Liver (tissue), 3 donors: ENCODE measurements at regions not wholly inside any gene's neighbourhood (a gene's known extent, or its start where the extent isn't known, plus 50 kb on each side); places are given as distances from the start of the nearest gene placed in this dataset.

ENCODE experiments used
- CTCF ChIP-seq: fragments of 150-350 bp; IDR thresholded peaks from 2 replicates; pipeline ENCODE4 v1.5.1; 2017; ENCODE audit warnings: improper control_type of control experiment, low read depth, low read length; ENCODE audit not compliant: missing input control
- EGR1 ChIP-seq, 2 donors: IDR thresholded peaks; 2 replicates each; pipeline ENCODE4 v1.6.1; 2016 to 2018; ENCODE audit warnings: antibody characterized with exemption in 2 of 2, low read depth in 2 of 2
- GABPA ChIP-seq, 2 donors: IDR thresholded peaks in 1 of 2; conservative IDR thresholded peaks in 1 of 2; 2 replicates each; pipeline ENCODE4 v1.6.1; 2016; ENCODE audit warnings: antibody characterized with exemption in 2 of 2, mild to moderate bottlenecking in 1 of 2, moderate library complexity in 1 of 2
- JUND ChIP-seq, 2 donors: IDR thresholded peaks; 2 replicates each; pipeline ENCODE4 v1.6.1; 2016; ENCODE audit warnings: antibody characterized with exemption in 2 of 2
- RAD21 ChIP-seq, 2 donors: IDR thresholded peaks; 2 replicates each; pipeline ENCODE4 v1.6.1; 2016; ENCODE audit warnings: antibody characterized with exemption in 2 of 2, mild to moderate bottlenecking in 2 of 2
- REST ChIP-seq: IDR thresholded peaks from 2 replicates; pipeline ENCODE4 v1.6.1; 2016; ENCODE audit warnings: antibody characterized with exemption, mild to moderate bottlenecking
- TAF1 ChIP-seq: conservative IDR thresholded peaks from 2 replicates; pipeline ENCODE4 v1.6.1; 2016; ENCODE audit warnings: antibody characterized with exemption, mild to moderate bottlenecking
- YY1 ChIP-seq: IDR thresholded peaks from 2 replicates; pipeline ENCODE4 v1.6.1; 2016; ENCODE audit warnings: antibody characterized with exemption, mild to moderate bottlenecking
- ZBTB33 ChIP-seq: IDR thresholded peaks from 2 replicates; pipeline ENCODE4 v1.6.1; 2016; ENCODE audit warnings: antibody characterized with exemption
- TF ChIP-seq, protein P1 (sequence below): IDR thresholded peaks from 2 replicates; pipeline ENCODE4 v1.6.1; 2016; ENCODE audit warnings: antibody characterized with exemption
- donor health status: healthy.
- donor health status: healthy.

DNA sequence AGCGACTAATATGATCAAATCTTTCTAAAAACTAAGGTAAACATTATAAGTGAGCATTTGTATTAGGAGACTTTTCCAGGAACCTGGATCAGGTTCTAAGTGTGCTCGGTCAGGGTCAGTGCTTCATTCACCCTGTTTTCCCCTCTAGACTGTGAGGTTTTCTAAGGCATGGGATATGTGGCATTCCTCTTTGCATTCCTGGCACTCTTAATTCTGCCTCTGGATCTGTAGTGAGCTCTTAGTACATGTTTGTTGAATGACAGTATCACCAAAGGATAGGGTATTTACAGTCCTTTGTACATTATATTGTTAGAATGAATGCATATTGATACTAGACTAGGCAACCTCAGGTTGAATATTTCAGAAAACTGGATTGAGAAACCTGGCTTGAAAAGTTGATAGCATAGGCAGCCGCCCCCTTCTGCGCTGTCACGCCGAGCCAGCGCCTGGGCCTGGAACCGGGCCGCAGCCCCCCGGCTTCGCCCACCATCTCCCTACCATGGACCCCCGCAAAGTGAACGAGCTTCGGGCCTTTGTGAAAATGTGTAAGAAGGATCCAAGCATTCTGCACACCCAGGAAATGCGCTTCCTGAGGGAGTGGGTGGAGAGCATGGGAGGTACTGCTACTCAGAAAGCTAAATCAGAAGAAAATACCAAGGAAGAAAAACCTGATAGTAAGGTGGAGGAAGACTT is 156.5 kb downstream of the KCNRG start:
- TF ChIP-seq, protein P1, sequence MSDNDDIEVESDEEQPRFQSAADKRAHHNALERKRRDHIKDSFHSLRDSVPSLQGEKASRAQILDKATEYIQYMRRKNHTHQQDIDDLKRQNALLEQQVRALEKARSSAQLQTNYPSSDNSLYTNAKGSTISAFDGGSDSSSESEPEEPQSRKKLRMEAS: no peak
- TF ChIP-seq CTCF: no peak
- TF ChIP-seq GABPA (IDR thresholded peaks at IDR 0.05 in 1 of 2, conservative IDR thresholded peaks at IDR 0.05 in 1 of 2): no peak
- TF ChIP-seq JUND (IDR thresholded peaks at IDR 0.05): no peak
- no peak for TF ChIP-seq RAD21 (IDR thresholded peaks at IDR 0.05)
- no peak for TF ChIP-seq EGR1 (IDR thresholded peaks at IDR 0.05; ENCODE audit: low read depth in 2 of 2)
- no peak for TF ChIP-seq REST
- TF ChIP-seq TAF1: no peak
- no peak for TF ChIP-seq ZBTB33
- no peak for TF ChIP-seq YY1
